Stimulated activated CD4-positive, alpha-beta T cell treated with anti-CD3 and anti-CD28 coated beads, Interleukin-4, amount 100 ng/mL, for 48 hours (primary cell): ENCODE measurements at regions not wholly inside any gene's neighbourhood (a gene's known extent, or its start where the extent isn't known, plus 50 kb on each side); places are given as distances from the start of the nearest gene placed in this dataset.
"Not testable (repeated sequence)": the region's sequence is repeated elsewhere in the genome, so short reads cannot be mapped to it uniquely, and the experiment has no call there.

Experiments used
- DNase-seq, 2 donors: peaks; one replicate each; pipeline ENCODE4 v3.0.0-alpha.2; 2020; ENCODE audit warnings: low read depth in 2 of 2

DNA sequence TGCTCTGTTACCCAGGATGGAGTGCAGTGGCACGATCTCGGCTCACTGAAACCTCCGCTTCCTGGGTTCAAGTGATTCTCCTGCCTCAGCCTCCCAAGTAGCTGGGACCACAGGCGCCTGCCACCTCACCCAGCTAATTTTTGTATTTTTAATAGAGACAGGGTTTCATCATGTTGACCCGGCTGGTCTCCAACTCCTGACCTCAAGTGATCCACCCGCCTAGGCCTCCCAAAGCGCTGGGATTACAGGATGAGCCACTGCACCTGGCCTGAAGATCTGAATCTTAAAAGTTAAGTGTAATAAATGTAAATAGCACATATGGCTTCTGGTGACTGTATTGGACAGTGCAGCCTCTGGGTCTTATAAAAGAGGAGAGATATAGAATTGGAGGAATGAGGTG lies 74.2 kb upstream of the NOX3 start:
- not testable (repeated sequence) for DNase-seq

DNA sequence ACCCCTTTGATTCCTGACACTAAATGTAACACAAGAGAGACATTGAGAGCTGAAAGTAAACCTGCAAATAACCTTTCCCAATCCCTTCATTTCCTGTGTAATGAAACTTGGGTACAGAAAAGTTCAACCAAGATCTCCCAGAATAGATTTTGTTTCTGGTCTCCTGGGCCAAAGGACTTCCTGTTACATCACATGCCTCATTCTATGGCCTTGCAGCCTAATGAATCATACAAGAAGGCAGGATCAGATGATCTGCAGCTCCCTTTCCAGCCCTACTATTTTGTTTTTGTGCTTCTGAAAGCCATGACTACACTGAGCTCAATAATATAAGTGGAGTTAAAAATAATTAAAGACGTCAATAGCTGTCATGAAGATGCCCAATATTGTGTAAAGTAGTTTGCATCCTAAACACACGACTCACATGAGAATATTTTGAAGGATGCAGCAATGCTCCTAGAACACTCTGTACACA lies 73.4 kb upstream of the NOX3 start:
- no peak for DNase-seq

DNA sequence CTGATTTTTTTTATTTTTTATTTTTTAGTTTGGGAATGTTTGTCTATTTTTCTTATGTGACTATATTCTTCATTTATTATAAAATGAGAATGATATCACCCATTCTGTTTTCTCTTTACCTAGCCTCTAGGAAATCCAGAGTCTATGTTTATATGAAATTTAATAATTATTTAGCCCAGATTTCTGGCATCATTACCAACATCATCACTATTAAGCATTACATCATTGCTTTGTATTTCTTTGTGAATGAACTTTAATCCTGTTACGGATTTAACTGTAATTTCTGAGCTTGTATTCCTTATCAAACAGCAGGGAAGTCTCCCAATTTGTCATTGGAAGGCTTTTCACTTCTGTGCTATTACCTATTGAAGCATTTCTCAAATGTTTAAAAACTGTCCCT lies 72.7 kb upstream of the NOX3 start:
- DNase-seq: no peak

DNA sequence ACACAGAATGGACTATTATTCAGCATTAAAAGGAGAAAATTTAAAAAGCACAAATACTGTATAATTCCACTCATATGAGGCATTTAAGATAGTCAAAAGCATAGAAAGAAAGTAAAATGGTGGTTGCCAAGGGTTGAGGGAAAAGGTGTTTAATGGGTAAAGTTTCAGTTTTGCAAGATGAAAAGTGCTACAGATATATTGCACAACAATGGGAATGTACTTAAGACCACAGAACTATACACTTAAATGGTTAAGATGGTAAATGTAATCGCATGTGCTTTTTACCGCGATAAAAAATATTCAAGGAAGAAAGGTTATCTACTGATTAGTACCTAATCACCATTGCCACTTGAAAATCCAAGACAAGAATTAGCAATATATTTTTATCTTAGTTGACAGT lies 71.8 kb upstream of the NOX3 start:
- DNase-seq: no peak

DNA sequence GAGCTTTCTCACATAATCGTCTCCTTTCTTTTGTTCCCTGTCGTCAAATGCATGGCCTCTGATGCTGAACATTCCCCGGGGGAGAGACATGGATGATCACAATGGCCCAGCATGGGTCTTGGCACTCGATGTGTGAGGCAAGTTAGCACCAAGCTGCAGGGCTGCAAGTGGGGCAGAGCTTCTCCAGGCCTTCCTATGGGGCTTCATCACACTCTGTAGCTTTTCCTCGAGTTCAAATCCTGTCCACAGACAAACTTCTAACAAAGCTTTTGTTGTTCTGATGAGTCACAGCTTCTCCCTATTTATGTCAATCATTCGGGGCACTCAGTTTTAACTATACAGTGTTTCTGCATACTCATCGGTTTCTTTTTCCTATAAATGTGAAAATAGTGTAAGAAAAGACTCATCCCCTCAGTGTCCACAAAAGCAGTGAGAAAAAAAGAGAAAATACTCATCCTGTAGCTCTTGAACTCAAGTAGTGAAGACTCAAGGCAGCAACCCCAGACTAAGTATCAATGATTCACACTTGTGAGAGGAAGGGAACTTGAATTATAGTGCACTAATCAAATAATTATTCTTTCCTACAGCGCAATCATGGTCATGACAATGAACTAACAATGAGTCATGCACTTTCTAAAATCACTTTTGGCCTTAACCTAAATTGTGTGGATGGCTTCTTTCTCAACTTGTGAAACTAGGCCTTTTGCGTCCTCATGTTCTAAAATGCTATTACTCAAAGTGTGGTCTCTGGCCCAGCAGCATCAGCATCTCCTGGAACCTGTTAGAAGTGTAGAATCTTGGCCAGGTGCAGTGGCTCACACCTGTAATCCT lies 68.4 kb upstream of the NOX3 start:
- DNase-seq: no peak

DNA sequence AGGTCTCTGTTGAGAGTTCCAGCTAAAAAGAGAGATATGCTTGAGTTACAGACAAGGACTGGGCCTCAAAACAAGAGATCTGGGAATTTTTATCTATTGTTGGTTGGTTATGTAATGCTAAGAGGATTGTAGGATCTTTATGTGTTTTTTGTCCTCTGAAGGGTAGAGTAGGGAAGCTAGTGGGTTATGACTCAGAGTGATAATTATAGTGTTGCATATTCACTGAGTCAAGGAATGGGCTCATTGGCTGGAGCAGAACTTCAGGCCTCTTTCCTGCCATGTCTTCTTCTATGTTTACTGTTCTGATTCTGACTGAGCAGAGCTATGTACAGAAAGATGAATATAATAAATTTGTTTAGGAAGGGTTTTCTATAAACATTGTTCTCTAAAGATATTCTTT lies 66.1 kb upstream of the NOX3 start:
- no peak for DNase-seq

DNA sequence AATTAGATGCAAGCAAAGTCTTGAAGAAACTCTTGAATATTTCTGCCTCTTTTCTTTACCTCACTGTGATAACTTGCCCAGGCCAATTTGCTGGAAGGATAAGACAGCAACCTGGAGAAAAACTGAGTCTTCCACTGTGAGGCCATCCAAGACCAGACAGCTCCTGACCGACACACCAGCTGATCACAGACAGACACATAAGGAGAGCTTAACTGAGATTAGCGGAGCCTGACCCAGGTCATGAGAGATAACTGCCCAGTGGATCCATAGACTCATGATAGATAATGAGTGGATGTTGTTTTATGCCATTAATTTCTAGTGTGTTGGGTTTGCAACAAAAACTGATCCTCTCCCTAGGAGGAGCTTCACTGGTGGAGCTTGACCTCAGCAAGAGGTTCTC lies 64.4 kb upstream of the NOX3 start:
- DNase-seq: no peak

DNA sequence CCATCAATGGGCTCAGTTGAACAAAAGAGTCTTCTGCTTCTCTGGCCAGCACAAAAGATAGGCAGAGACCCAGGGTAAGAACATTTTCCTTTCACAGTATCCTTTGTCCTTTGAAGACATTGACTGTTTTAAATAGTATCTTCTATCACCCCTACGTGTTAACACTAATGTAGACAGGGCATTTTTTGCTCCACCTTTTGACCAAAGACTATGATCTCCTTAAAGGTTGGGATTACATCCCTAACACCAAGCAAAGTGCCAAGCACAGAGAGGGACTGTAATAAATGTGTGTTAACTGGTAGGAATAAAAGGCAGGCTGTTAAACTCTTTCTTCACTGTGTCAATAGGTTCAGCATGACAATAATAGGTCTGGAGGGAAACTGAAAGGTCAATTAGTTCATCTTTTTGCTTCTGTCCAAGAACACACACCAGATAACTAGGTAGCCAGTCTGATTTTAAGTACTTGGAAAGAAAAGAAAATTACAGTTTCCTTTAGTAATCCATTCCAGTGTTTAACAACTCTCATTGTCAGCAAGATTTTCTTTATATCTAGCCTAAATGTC lies 63.6 kb upstream of the NOX3 start:
- DNase-seq: no peak

DNA sequence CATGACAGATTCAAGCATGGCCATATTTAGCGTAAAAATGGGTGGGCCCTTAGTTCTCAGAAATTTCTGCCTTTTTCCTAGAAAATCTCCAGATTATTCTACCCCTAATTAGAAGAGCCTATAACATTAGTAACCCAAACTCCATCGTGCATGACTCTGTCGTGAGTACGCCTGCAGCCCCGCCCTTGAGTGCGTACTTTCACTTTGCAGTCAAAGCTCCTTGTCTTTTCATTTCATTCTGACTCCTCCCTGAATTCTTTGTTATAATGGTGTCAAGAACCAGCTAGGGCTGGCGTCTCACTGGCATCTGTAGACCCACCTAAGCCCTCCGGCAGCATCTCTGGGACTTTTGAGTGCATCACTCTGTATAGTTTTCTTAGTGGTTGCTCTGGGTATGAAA lies 61.7 kb upstream of the NOX3 start:
- no peak for DNase-seq

DNA sequence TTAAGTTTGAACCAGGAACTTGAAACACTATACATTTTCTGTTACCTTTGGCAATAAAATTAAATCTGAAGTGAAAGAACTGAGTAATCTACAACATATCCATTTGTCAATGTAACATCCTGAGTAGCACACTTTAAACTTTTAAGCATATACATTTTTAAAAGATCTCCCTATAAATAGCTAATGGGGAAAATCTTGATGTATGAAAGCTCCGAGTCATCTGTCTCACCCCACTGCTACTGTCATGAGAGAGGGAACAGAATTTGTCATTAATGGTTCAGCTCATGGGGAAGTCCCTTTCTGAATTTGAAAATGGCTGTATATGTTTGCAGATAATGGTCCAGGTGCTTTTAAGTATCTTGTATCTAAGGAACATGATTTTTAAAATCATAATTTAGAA lies 55.2 kb upstream of the NOX3 start:
- DNase-seq: no peak

DNA sequence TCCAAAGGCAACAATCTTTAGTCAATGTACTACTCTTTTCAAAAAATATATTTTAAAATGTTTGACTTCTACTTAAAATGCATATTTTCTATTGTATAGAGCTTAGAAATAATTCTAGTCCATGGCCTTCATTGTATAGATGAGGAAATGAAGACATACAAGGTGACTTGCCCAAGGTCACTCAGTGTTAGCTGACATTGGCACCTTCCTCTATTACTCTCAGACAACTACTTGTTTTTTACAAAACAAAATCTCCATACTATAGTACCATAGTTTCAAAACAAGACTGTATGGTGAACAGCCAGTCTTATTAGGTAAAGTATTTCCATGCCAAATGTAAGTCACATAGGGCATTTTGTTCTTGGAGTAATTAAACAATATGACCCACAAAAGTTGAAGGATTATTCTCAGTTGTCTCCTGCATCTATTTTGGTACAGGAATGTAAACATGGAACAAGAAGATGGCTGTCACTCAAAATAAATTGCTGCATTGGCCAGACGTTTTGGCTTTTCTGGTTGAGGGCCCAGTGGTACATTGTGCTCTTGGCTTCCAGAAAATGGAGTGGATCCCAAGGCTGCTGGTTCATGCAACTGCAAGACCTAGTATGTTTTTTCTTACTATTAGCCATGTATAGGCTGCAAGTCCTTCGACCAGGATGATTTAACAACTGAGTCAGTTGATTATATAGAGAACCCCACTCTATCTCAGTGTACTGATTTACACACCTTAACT lies 54.3 kb upstream of the NOX3 start:
- no peak for DNase-seq

DNA sequence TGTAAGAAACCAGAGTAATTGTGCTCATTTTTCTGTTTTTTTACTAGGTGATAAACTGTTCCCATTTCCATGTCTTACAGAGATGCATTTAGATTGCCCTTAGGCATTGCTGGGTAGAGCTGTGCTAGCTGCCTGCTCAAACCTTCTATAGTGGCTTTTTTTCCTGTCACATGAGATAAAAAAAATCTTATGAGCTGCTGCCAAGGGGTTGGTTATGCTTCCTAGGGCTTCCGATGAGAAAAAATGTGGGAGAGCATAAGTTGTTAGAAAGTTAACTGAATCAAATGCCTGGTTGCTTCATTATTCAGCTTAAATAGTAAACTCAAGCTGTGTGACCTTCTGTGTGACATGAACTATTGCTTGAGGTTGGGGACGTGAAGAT lies 50.0 kb upstream of the NOX3 start:
- no peak for DNase-seq
